ENCODE measurements at regions not wholly inside any gene's neighbourhood (a gene's known extent, or its start where the extent isn't known, plus 50 kb on each side); places are given as distances from the start of the nearest gene placed in this dataset.

DNA sequence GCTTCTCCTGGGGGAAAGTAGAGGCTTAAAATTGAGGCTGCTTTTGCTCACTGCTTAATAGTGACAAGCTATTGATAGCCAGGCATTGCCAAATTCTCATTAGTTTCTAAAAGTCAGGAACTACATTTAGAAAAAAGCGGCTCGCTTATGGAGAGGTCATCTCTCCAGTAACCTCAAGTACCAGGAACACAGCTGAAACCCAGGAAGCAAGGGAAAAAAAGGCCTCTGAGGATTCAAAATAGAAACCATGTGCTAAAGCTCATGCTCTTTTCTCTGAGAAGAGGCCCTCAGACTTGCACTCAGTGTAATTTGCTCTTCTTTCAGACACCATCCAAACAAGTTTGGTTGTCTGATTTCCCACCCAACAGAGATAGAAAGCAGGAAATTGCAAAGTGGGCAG lies 261.4 kb upstream of the USP25 start:
- H2AFZ ChIP-seq (replicated peaks; ENCODE audit: low read length, poor library complexity) = no peak overlapping the region
- H3K36me3 ChIP-seq (ENCODE audit: control insufficient read depth, insufficient read depth, low read length) = no peaks in the 10 kb centered on the region
- H3K9me3 ChIP-seq (ENCODE audit: control insufficient read depth, insufficient read depth, low read length) = no peaks in the 10 kb centered on the region
- H4K91ac ChIP-seq (ENCODE audit: insufficient read depth, low read depth, low read length) = no peak overlapping the region
- no CpG with 5 or more reads among the region's 2 CpGs for WGBS, 2 experiments (ENCODE audit: extremely low coverage in 2 of 2, insufficient read length in 1 of 2)
- no peak overlapping the region for H2BK20ac ChIP-seq (ENCODE audit: low read depth, low read length)
- H3K27ac ChIP-seq (ENCODE audit: insufficient read depth, low read length) = no peak overlapping the region
- ChIA-PET CTCF (no interaction called here), POLR2A (ENCODE audit: unreplicated experiment) (no interaction called here)
- H3K4ac ChIP-seq (ENCODE audit: low read depth, low read length) = no peak overlapping the region
- no peaks in the 10 kb centered on the region for H3K9me1 ChIP-seq (ENCODE audit: insufficient read depth, low read length)
- H3K4me2 ChIP-seq (ENCODE audit: low read depth, low read length) = no peak overlapping the region
- intact Hi-C loops (cut with micrococcal nuclease) (no loop called here), dilution Hi-C loops (cut with HindIII; ENCODE audit: low sequenced_read_pairs, unreplicated experiment) (no loop called here), in situ Hi-C loops (cut with MboI; ENCODE audit: low sequenced_read_pairs) (no loop called here)
- no peak overlapping the region for H2AK5ac ChIP-seq (ENCODE audit: low read depth, low read length)
- no peak overlapping the region for H3K56ac ChIP-seq (ENCODE audit: extremely low read depth, insufficient read depth, low read length)
- H2AK9ac ChIP-seq (replicated peaks; ENCODE audit: low read depth, low read length, poor library complexity) = no peak overlapping the region
- no peak overlapping the region for H3K23ac ChIP-seq (ENCODE audit: low read depth, low read length)
- H3K79me1 ChIP-seq (ENCODE audit: low read depth in 1 of 2, low read length in 2 of 2) = no peaks in the 10 kb centered on the region
- no peak for TF ChIP-seq MAZ (IDR thresholded peaks at IDR 0.05; ENCODE audit: borderline replicate concordance, low read depth, low read length)
- H4K5ac ChIP-seq (ENCODE audit: low read depth, low read length) = no peak overlapping the region
- H2BK5ac ChIP-seq (ENCODE audit: low read depth, low read length, poor library complexity, severe bottlenecking) = no peak overlapping the region
- no TSS peak for BruUV-seq (replicated peaks)
- no peak overlapping the region for H4K8ac ChIP-seq (ENCODE audit: low read depth in 2 of 2, low read length in 2 of 2)
- H3K9ac ChIP-seq (ENCODE audit: low read depth, low read length) = no peak overlapping the region
- no peaks in the 10 kb centered on the region for H3K4me1 ChIP-seq (ENCODE audit: control insufficient read depth, insufficient read depth, low read length)
- H3K14ac ChIP-seq (replicated peaks; ENCODE audit: low read depth, low read length) = no peak overlapping the region
- no peak overlapping the region for H2BK15ac ChIP-seq (ENCODE audit: low read depth, low read length)
- H3K4me3 ChIP-seq (ENCODE audit: insufficient read depth, low read depth, low read length) = no peak overlapping the region
- DNase-seq = no peak
- no peak for ATAC-seq (ENCODE audit: low read depth)
- no peak overlapping the region for H3K18ac ChIP-seq (ENCODE audit: low read depth, low read length)
- no peaks in the 10 kb centered on the region for H4K20me1 ChIP-seq (ENCODE audit: insufficient read depth, low read length)
- H3K27me3 ChIP-seq (ENCODE audit: control insufficient read depth, insufficient read depth, low read length) = no peaks in the 10 kb centered on the region
- H2BK120ac ChIP-seq (ENCODE audit: low read depth, low read length) = no peak overlapping the region

All from IMR-90 (cell line).